ENCODE measurements at regions not wholly inside any gene's neighbourhood (a gene's known extent, or its start where the extent isn't known, plus 50 kb on each side); places are given as distances from the start of the nearest gene placed in this dataset.

DNA sequence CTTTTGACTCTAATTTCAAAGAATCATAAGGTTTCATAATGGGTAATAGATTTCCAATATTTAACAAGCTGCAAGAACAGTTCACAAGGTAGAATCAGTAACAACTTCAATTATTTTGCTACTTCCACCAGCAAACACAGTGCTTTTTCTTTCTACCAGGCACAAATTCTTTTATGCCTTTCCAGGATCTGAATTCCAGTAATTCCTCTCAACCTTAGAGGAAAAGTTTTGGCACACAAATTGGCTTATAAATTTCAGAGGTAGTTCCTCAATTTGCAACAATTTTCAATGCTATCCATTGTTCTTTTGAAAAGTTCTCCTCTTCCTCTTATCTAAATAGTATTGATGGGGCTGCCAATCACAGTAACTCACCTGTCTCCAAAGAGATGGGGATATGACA, 665.4 kb upstream of the PHF14 start:
- intact Hi-C loops (cut with DNase I) = no loop called here
- Histone ChIP-seq H3K36me3 (no peaks in the 10 kb centered on the region), H3K27ac (no peak overlapping the region), H3K27me3 (no peaks in the 10 kb centered on the region), H3K4me3 (no peak overlapping the region), H3K4me1 (no peaks in the 10 kb centered on the region), H3K9me3 (peaks cover 0 to 8% (median 0%) of the 10 kb centered on the region in 11 donors)
- DNase-seq (no peak), ATAC-seq (no peak)
- TF ChIP-seq, protein P1, sequence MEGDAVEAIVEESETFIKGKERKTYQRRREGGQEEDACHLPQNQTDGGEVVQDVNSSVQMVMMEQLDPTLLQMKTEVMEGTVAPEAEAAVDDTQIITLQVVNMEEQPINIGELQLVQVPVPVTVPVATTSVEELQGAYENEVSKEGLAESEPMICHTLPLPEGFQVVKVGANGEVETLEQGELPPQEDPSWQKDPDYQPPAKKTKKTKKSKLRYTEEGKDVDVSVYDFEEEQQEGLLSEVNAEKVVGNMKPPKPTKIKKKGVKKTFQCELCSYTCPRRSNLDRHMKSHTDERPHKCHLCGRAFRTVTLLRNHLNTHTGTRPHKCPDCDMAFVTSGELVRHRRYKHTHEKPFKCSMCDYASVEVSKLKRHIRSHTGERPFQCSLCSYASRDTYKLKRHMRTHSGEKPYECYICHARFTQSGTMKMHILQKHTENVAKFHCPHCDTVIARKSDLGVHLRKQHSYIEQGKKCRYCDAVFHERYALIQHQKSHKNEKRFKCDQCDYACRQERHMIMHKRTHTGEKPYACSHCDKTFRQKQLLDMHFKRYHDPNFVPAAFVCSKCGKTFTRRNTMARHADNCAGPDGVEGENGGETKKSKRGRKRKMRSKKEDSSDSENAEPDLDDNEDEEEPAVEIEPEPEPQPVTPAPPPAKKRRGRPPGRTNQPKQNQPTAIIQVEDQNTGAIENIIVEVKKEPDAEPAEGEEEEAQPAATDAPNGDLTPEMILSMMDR (IDR thresholded peaks at IDR 0.05) = no peak

DNA sequence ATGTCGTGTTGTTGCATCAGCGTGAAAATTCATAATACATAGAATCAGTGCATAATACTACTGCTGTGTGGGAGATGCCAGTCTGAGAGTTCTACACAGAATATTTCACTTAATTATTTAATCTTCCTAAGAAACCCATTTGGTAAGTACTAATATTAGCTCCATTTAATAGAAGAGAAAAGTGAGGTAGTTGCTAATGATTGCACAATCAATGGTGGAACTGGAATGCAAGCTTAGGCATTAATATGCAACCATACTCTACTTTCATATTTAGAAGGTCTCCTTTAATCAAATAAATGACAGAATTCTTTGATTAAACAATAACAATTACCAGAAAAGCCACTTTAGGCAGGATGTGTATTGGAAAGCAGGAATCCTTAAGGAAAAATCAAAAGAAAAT, 660.7 kb upstream of the PHF14 start:
- H3K4me3 ChIP-seq = no peak overlapping the region
- no peaks in the 10 kb centered on the region for H3K36me3 ChIP-seq
- intact Hi-C loops (cut with DNase I) = no loop called here
- no peaks in the 10 kb centered on the region for H3K4me1 ChIP-seq
- 96 to 97% methylated on average over 2 of the region's 2 CpGs for WGBS, 2 donors
- ATAC-seq (no peak), DNase-seq (no peak)
- peaks cover 0 to 4% (median 0%) of the 10 kb centered on the region in 11 donors for H3K9me3 ChIP-seq
- TF ChIP-seq, protein P1 (IDR thresholded peaks at IDR 0.05) = no peak
- no peaks in the 10 kb centered on the region for H3K27me3 ChIP-seq
- H3K27ac ChIP-seq = no peak overlapping the region

DNA sequence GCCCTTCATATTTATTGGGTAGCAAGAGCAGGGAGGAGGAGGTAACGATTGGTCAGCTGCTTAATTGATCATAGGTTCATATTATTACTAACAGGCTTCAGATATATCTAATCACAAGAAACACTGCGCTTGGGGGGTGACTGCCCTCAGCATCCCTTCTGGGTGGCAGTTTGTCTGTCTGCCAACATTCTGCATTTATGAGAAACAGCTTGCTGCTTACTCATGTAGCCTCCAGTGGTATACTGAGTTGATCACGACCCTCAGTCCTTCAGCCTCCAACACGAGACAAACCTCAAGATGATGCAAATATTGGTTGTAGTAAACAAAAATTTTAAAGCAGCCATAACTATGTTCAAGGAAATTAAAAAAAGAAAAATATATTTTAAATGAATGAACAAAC, 657.8 kb upstream of the PHF14 start:
- DNase-seq (no peak), ATAC-seq (no peak)
- Histone ChIP-seq H3K36me3 (no peaks in the 10 kb centered on the region), H3K27me3 (no peaks in the 10 kb centered on the region), H3K9me3 (peaks cover 0 to 32% (median 12%) of the 10 kb centered on the region in 11 donors), H3K4me3 (no peak overlapping the region), H3K27ac (no peak overlapping the region), H3K4me1 (no peaks in the 10 kb centered on the region)
- TF ChIP-seq, protein P1 (IDR thresholded peaks at IDR 0.05) = no peak
- 73 to 75% methylated on average over 4 of the region's 4 CpGs for WGBS, 2 donors
- intact Hi-C loops (cut with DNase I) = no loop called here

DNA sequence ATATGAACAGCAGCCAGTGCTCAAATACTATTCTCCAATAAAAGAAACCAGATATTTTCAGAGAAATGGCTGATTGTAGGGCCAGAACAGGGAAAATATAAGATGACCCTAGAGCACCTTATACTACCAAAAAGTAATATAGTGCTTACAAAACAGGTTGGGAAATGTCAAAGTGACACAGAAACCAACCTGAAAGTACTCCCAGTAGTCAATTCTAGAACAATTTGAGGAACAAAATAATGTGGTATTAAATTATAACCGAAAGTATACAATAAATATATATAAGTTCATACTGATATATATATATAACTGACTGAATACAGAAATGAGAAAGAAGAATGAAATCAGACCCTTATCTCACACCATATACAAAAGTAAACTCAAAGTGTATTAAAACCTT, 657.2 kb upstream of the PHF14 start:
- H3K36me3 ChIP-seq = no peaks in the 10 kb centered on the region
- DNase-seq (no peak), ATAC-seq (no peak)
- no peaks in the 10 kb centered on the region for H3K27me3 ChIP-seq
- no peak overlapping the region for H3K4me3 ChIP-seq
- TF ChIP-seq, protein P1 (IDR thresholded peaks at IDR 0.05) = no peak
- intact Hi-C loops (cut with DNase I) = no loop called here
- H3K4me1 ChIP-seq = no peaks in the 10 kb centered on the region
- WGBS, 2 donors = 97 to 100% methylated on average over 1 of the region's 1 CpG
- H3K9me3 ChIP-seq = peaks cover 0 to 32% (median 12%) of the 10 kb centered on the region in 11 donors
- no peak overlapping the region for H3K27ac ChIP-seq

DNA sequence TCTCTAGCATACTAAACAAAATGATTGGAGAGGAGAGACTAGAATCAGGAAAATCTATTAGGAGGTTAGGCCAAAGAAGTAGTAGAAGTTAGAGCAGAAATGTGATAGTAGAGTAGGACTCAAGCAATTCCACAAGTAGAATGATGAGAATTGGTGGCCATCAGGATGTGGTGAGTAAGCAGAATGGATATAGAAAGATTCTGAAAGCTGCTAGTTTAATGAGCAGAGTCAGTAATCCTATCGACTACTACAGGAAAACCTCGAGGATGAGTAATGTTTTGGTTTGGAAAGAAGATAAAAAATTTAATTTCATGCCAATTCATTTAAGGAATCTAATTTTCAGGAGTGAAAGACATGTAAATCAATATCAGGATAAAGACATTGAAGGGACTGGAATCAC, 648.3 kb upstream of the PHF14 start:
- intact Hi-C loops (cut with DNase I) = no loop called here
- no peak overlapping the region for H3K4me3 ChIP-seq
- 50 to 54% methylated on average over 2 of the region's 2 CpGs for WGBS, 2 donors
- H3K36me3 ChIP-seq = no peaks in the 10 kb centered on the region
- TF ChIP-seq, protein P1 (IDR thresholded peaks at IDR 0.05) = no peak
- DNase-seq (no peak), ATAC-seq (no peak)
- H3K27ac ChIP-seq = no peak overlapping the region
- H3K9me3 ChIP-seq = peaks cover 0 to 5% (median 0%) of the 10 kb centered on the region in 11 donors
- no peaks in the 10 kb centered on the region for H3K27me3 ChIP-seq
- no peaks in the 10 kb centered on the region for H3K4me1 ChIP-seq

Data from heart right ventricle (tissue), 16 donors.